ENCODE measurements at regions not wholly inside any gene's neighbourhood (a gene's known extent, or its start where the extent isn't known, plus 50 kb on each side); places are given as distances from the start of the nearest gene placed in this dataset.

DNA sequence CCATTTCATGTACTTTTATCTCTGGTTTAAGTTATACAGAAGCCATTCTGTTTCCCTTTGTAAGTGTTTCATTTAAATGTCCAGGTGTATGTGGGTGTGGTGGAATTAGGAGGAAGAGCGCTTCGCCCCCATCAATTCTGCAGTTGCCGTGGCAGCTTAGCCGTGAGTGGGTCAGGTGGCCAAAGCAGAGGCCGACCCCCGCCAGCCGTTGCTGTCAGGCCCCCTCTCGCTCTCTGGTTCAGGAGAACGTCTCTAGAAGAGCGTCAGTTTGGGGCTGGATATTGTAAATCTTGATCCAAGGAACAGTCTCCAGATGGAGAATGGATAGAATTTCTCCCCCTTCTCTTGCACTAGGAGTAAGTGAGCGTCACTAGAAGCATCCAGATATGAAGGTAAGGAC is 367.4 kb downstream of the FOXA2 start:
- DNase-seq: no peak

DNA sequence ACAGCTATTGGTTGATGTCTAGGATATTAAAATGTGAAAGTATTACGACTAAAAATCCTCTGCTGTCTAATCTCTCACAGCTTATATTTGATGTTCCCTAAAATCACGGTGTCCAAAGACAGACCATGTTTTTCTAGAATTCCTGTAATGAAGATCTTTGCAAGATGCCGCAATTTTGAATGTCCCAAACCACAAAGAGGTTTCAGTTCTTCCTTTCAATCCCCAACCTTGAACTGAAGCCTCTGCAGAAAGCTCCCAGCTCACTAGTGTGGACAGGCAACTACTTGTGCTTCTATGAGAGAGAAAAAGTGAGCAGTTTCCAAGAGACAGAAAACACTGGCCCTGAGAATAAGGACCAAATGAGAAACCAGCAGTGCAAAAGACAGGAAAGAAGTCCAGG is 370.1 kb downstream of the FOXA2 start:
- DNase-seq: no peak

DNA sequence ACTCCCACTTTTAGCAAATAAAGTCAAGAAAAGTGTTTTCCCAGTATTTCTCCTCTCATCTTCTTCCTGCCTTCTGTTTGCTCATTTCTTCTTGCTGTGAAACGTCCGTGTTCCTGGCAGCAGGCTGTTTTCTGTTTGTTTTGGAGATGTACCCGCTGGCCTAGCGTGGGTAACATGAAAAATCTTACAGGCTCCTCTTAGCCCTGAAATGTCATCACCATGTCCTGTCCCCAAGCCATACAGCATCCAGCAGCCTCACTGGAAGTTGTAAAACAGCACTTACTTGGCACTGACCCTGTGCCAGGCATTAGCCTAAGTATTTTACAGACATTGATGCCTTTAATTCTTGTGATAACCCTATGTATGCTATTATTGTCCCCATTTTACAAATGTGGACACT is 371.1 kb downstream of the FOXA2 start:
- DNase-seq: no peak

DNA sequence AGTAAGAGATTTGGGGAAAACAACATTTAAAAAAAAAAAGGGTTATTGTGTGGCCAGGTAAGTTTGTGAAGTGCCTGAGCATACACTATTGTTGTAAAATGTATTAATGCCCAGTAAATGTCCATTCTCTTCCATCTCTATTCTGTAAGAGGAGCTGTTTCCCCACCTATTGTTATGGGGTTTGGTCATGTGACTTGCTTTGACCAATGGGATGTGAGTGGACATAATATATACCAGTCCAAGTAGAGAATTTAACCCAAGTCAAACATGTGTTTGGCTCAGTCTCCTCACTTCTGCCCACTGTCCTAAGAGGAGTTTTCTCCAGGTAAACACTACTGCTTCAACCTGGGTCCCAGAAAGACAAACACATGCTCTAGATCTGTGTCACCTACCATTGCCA is 377.1 kb downstream of the FOXA2 start:
- DNase-seq: no peak

DNA sequence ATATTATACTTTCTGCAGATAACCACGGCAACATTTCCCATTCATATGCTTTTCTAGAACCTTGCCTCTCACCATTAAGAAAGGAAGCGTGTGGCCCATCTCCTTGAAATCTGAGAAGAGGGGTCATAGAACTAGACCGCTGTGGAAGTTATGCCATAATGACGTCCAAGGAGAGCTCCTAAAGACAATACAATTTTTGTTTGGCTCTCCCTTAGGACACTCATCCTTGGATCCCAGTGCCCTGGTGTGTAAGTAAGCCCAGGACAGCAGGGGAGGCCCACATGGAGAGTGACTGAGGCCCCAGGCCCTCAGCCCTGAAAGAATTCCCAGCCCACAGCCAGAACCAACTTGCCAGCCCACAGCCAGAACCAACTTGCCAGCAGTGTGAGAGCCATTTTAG is 379.6 kb downstream of the FOXA2 start:
- no peak for DNase-seq

DNA sequence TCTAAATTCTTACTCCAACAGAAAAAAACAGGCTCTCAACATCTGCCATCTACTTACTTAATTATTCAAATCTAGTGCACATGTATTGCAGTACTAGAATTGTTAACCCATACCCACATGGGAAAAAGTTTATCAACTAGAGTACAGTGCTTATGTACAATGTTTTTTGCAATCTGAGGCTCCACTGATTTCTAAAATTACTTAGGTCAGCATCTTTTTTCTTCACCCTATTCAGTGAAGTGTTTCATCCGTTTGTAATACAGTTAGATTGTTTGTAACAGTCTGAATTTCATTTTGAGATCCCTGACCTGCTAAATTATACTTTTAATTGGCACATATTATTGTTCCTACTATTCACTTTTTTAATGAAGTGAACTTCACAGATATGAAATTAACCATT is 402.2 kb downstream of the FOXA2 start:
- DNase-seq: no peak

DNA sequence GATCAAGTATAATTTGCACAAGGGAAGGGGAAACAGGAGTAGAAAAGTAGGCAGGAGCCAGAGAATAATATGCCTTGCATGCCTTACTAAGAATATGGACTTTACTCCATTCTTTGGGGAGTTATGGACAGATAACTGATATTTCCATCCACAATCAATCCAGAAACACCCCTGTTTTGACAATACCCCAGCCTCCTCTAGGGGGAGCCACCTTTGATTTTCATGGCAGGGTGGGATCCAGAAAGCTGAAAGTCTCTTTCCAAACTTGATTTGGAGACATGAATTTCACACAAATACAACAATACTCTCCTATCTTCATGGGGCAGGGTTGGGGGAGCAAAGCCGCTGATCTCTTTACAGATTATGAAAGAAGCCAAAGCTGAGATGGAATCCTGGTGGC is 404.1 kb downstream of the FOXA2 start:
- no peak for DNase-seq

DNA sequence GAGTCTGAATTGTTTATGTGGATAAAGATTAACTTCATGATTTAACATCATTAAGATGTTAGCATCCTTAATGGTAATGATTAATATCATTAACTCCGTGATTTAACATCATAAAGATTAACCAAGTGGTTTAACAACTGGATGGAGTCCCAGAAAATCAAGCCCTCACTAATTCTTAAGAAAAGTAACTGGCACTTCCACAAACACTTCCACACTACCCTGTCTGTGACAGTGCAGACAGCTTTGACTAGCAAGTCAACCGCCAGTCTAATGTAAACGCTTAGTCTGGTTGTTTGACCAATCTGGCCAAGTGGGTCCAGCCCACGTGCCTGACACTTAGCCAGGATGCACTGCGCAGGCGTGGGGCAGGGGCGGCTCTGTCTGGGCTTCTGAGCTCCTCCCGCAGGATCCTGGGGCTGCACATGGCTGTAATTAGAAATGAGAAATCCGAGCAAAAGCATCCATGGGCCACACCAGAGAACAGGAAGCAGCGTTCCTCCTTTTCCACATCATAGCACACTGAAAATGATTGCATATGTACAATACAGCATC is 424.2 kb downstream of the FOXA2 start:
- DNase-seq: no peak

DNA sequence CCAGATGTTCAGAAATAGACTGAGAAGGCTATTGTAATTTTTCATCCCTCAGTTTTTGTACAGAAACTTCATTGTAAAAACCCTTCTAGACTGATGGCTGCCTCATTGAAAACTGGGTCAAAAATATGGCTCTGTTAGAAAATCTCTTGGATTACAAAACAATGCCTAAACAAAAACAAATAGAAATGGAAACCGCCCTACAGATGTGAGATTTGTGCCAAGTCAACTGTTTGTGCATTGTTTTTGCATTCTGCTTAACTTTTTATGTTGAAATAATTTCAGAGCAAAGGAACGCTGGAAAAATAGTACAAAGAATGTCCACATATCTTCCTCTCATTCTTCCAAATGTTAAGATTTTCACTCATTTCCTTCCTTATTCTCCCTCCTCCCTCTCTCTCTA is 425.1 kb downstream of the FOXA2 start:
- DNase-seq: no peak

DNA sequence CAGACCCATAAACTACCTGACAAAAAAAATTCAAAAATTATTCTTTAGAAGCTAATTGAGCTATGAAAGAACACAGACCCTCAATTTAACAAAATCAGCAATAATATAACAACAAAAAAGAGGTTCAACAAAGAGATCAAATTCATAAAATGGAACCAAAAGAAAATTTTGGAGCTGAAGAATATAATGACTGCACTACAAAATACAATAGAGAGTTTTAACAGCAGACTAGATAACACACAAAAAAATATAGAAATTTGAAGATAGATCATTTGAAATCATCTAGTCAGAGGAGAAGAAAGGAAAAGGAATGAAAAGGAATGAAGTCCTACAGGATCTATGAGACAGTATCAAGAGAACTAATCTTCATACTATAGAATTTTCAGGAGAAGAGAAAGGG is 422.1 kb downstream of the PAX1 start:
- DNase-seq: no peak

DNA sequence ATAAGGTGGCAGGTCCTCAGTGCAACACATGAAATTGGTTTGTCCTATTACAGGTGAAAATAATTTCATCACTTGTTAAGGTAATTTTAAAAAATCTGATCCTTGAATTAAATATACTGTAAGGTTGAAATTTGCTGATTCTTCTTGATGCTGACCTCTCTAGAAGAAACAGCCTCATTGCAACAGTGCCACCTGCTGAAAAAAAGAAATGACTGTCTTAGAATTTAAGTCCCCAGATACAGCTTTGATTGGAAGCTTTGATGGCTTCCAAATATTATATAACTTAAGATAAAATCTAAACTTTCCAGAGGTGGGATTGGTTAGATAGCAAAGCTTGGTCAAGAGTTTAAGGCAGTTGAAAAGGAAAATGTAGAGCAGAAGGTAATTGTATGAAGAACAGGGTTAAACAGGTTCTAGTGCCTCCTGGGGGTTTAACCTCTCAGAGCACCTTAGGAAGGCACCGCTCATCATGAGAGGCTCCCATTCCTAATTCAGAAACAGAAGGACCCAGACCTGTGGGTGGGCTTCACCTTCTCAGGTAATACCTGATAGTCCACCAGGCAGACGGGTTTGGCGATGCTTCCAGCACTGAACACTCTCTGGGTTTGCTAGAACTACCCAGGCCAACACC is 401.0 kb downstream of the PAX1 start:
- DNase-seq: no peak

DNA sequence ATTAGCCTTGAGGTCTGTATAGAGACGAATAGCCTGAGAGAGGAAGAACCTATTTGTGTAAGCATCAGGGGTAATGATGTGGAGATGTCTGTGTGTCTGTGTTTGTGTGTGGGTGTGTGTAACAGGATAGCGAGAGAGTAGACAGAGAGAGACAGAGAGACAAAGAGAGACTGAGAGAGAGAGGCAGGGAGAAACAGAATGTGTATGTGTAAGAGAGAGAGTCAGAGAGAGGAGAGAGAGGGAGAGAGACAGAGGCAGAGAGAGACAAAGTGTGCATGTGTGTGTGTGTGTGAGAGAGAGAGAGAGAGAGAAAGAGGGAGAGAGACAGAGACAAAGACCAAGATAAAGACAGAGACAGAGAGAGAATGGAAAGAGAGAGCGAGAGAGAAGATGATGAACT is 396.1 kb downstream of the PAX1 start:
- no peak for DNase-seq

DNA sequence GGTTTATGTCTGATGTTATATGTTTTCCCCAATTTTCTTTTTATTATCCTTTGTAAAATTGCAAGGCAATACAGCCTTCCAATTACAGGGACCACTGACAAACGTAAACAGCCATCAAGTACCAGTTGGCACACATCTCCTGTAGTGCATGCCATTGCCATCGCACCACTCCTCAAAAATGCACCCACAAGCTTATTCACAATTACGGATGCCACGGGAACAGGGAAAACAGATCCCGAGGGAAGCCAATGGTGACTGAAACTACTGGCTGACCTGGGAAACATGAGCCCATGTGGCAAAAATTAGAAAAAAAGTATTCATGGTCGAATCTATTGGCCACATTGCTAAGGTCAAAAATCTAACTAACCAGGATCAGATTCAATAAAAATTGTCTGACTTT is 395.2 kb downstream of the PAX1 start:
- no peak for DNase-seq

DNA sequence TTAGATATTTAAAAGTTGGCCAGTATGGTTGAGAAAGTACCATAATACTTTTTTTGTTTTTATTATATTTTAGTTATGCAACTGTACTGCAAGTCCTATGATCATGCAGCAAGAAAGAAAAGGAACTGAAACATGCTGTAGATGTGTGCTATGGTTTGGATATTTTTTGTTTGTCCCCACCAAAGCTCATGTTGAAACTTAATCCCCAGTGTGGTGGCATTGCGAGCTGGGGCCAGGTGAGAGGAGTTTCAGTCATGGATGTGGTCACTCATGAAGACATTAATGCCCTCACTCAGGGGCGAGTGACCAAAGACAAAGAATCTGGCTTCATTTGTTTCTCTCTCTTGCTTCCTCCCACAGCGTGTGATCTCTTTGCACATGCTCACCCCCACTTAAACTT is 393.9 kb downstream of the PAX1 start:
- DNase-seq: no peak

DNA sequence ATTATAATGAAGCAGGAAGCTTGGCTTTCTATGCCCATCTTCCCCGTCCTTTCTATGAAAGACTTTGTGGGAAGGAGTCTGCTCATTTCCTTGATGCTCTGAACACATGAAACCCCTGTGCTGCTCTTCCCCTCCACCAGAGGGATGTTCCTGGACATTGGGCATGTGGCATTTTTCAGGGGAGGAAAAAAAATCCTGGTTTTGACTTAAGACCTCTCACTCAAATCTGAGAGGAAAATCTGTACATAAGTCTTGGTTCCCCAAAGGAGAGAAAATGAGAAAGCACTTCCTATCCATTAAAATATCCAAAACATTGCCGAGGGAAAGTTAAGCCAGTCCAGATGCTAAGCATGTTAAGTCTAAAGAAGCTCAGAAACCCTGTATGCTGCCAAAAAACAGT is 393.0 kb downstream of the PAX1 start:
- DNase-seq: no peak

DNA sequence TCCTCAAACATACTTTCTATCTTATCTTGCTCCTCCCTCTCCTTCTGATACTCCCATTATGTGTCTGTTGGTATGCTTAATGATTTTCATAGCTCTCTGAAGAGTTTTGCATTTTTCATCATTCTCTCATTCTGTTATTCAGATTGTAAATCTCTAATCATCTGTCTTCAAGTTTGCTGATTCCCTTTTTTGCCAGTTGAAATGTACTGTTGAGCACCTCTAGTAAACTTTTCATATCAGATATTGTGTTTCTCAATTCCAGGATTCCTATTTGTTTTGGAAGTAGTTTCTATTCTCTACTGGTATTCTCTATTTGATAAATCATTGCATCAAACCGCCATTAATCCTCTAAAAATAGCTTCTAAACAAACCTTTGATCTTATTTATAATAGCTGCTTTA is 387.7 kb downstream of the PAX1 start:
- DNase-seq: no peak

DNA sequence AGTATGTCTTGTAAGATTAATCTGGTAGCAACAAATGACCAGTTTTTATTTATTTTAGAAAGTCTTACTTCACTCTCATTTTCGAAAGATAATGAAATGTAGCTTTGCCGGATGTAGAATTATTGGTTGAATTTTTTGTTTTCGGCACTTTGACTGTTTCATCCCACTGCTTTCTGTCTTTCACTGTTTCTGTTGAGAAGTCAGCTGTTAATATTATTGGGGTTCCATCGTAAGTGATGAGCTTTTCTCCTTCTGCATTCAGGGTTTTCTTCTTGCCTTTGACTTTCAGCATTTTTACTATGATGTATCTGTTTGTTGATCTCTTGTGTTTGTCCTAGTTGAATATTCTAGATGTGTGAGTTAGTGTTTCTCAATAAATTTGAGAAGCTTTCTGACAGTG is 383.4 kb downstream of the PAX1 start:
- DNase-seq: no peak

DNA sequence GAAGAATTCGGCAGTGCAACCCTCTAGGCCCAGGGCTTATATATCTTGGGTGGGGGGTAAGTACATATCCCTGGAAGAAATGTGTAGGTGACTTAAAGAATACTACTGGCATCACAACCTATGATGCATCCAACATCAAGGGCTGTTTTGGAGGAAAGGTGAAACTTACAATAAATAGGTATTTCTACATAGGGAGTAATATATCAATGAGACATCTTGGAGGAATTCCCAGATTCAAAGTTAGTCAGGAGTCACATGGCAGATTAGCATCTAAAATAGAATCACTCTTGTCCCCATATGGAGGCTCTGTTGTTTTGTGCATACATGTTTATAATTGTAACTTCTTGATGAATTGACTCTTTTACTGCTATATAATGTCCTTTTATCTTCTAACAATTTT is 375.5 kb downstream of the PAX1 start:
- no peak for DNase-seq

DNA sequence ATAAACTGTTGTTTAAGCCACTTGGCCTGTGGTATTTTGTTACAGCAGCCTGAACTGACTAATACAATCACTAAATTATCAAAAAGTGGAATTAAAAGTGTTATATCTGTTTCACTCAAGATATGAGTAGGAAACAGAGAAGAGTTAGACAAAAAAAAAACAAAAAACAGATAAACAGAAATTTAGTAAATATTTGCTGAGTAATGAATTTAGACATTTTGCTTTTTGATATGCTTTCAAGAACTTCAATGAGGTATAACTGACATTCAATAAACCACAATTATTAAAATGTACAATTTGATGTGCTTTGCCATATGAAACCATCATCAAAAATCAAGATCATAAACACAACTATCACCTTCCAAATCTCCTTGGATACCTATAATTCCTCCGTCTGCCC is 369.2 kb downstream of the PAX1 start:
- no peak for DNase-seq

DNA sequence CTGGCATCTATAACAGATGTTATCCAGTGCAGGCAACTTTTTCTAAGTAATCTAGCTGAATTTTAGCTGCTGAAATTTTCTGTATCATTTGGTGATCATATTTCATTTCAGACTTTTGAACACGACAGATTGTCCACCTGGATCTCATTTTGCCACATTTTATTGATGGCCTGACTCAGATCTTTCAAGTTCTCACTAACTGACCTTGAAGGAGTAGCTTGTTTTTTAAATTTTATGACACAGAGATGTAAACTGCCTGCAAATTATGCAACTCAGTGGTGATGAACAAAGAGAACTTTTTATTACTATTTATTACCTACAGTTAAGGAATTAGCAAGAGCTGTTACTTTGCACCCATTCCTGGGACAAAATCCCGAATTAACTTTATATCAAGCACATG is 366.4 kb downstream of the PAX1 start:
- no peak for DNase-seq

DNA sequence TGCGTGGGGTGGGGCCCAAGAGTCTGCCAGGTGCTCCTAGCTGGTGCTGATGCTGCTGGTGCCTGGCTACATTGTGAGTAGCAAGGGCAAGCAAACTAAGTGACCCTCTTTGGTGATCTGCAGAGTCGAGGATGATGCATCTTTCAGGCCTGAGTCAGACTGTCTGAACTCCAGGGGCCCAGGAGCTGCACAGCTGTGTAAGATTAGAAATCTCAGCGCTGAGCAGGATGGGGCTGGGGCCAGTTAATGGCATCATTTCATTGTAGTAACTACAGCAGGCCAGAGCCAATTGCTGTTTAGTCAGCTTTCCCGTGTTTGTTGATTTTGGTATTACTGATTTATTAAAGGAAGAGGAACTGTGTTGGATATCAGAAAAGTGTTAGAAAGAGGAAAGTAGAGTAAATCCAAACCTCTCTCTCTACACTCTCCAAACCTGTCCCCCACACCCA is 365.2 kb downstream of the PAX1 start:
- no peak for DNase-seq

DNA sequence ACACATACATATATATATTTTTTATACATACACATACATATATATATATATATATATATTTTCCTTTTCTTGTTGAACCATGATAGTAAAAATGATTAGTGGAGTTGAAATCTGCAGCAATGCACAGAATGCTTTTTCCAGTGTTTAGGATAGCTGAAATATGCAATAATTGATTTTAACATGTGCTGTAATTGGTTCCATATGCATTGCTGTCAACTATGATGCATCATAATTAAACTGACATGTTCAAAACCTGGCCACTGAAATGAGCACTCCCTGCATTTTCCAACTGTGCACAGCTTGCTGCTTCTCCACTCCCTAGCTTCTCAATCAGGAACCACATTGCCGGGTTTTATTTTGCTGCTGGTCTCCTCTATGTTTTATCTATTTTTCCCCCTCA is 358.3 kb downstream of the PAX1 start:
- no peak for DNase-seq

DNA sequence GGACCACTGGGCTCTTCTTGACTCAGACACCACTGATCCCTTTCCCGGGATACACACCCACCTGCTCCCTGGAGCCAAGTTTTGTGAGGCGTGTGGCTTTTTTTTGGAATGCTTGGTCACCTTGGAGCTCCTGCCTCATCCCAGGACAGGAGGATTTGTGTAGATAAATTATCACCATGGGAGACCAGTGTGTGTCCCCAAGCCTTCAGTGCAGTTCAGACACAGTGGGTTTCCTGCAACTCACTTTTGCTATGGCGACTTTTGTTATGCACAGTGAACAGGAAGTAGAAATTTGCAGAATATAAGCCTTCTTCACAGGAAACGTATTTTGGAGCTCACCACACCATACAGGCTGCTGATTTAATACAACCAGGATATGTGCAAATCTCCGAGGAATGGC is 357.4 kb downstream of the PAX1 start:
- DNase-seq: no peak

DNA sequence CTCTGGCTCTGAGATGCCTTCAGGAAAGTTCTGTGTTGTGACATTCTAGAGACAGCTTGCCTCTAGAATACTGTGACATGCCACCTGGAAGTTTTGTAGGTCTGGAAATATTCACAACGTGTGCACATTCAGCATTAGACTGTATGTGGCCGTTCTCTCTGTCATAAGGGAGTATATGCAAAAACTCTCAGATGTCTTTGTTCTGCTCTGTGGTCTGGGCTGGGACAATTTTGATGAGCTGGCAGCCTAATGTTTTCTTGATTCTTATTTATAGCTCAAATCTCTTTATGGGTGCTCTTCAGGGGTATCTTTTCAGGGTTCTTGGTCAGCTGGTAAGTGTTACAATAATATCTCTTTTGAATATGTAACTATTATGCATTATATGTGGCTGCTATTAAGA is 355.1 kb downstream of the PAX1 start:
- DNase-seq: no peak

DNA sequence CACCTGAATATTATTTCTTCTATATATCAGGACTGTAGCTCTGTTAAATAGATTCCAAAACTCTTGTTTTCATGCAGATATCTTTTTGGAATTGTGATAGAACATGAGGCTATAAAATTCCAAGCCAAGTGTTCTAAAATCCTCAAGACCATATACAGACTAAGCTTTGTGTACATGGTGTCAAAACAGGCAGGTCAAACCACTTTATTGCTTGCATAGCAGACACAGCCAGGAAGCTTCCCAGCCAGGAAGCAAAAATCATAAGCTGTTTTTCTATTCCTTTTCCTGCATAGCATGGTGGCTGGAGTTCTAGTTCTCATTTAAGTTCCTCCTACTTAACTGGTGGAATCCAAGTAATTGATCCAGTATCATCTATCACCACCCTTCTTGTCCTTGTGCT is 353.3 kb downstream of the PAX1 start:
- DNase-seq: no peak

DNA sequence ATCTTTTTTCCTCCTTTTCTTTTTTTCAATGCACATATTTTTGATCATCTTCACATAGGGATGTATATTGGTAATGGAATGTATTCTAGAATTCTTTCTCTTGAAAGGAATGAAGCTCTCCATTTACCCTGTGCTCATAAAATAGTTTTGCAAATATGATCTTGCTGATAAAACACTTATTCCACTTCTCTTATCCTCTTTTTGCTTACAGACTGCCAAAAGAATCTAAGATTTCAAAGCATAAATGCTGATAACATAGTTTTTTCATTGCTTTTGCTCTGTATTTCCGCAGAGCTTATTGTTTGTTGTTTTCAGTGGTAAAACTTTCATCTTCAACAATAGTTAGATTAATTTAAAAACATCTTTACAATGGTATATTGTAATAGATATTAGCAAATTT is 350.5 kb downstream of the PAX1 start:
- no peak for DNase-seq

Data from NCI-H226 (cell line).